ENCODE measurements at regions not wholly inside any gene's neighbourhood (a gene's known extent, or its start where the extent isn't known, plus 50 kb on each side); places are given as distances from the start of the nearest gene placed in this dataset.

DNA sequence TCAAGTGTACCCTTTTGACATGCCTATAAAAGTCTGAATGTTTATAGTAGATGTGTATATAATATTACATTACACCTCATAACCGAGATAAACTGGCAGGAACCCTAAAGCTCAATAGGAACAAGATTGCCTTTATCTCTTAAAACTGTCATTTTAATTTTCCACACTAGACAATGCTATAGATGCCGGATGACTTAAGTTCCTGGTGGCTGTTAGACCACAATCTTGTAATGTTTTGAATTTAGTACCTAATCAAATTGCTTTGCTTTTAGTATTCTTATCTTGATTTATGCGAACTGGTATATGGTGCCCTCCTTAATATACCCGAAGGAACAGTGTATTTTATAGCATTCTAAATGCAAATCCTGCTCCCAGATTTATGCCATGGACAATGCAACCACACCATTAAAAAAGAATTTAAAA is 1397.0 kb upstream of the ADGRL4 start:
- TF ChIP-seq, protein P1, sequence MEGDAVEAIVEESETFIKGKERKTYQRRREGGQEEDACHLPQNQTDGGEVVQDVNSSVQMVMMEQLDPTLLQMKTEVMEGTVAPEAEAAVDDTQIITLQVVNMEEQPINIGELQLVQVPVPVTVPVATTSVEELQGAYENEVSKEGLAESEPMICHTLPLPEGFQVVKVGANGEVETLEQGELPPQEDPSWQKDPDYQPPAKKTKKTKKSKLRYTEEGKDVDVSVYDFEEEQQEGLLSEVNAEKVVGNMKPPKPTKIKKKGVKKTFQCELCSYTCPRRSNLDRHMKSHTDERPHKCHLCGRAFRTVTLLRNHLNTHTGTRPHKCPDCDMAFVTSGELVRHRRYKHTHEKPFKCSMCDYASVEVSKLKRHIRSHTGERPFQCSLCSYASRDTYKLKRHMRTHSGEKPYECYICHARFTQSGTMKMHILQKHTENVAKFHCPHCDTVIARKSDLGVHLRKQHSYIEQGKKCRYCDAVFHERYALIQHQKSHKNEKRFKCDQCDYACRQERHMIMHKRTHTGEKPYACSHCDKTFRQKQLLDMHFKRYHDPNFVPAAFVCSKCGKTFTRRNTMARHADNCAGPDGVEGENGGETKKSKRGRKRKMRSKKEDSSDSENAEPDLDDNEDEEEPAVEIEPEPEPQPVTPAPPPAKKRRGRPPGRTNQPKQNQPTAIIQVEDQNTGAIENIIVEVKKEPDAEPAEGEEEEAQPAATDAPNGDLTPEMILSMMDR (IDR thresholded peaks at IDR 0.05) = no peak
- no peak for DNase-seq

DNA sequence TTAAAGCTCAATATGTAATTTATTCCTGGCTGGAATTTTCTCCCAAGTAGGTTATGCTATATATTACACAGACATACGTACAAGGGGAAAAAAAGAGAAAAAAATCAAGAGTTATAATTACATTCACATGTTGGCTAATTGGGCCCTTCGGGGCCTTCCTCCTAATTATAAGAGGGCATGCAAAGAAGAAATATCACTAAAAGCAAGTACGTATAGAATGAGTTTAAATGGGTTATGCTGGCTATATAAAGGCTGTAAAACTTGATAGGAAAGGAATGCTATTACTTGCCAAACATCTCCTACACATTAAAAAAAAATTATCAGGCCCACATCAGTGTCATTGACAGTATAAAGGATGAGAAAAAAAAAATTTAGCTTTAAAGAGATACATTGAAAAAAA is 1396.1 kb upstream of the ADGRL4 start:
- Histone ChIP-seq H3K9me3 (no peaks in the 10 kb centered on the region), H3K4me1 (no peaks in the 10 kb centered on the region), H3K4me3 (no peak overlapping the region), H3K27ac (no peak overlapping the region), H3K36me3 (no peaks in the 10 kb centered on the region), H3K27me3 (no peaks in the 10 kb centered on the region)
- intact Hi-C loops (cut with DNase I; ENCODE audit: low total_unique reads) = no loop called here
- no peak for DNase-seq
- TF ChIP-seq, protein P1 (IDR thresholded peaks at IDR 0.05) = no peak

More for the DNA sequence above, 1397.0 kb upstream of the ADGRL4 start:
- Histone ChIP-seq H3K4me1 (no peaks in the 10 kb centered on the region), H3K27ac (no peak overlapping the region), H3K27me3 (no peaks in the 10 kb centered on the region), H3K36me3 (no peaks in the 10 kb centered on the region), H3K4me3 (no peak overlapping the region), H3K9me3 (no peaks in the 10 kb centered on the region)
- intact Hi-C loops (cut with DNase I; ENCODE audit: low total_unique reads) = no loop called here

DNA sequence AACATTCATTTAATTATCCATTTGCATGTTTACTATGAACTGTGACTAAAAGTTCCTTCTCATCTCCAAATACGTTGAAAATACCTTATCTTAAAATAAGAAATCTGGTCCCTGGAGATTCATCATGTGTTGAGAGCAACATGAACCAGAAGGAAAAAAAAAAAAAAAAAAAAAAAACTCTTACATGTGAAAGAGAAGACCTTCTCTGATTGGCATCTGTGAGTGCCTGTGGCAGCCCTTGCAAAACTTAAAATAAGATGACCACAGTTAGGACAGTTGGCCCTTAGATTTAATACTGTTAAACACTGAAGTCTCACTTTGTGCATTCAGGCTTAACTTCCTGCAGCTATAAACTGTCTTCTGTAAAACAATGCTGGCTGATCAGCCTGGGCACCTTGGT is 1395.2 kb upstream of the ADGRL4 start:
- Histone ChIP-seq H3K4me1 (no peaks in the 10 kb centered on the region), H3K27me3 (no peaks in the 10 kb centered on the region), H3K27ac (no peak overlapping the region), H3K9me3 (no peaks in the 10 kb centered on the region), H3K4me3 (no peak overlapping the region), H3K36me3 (no peaks in the 10 kb centered on the region)
- intact Hi-C loops (cut with DNase I; ENCODE audit: low total_unique reads) = no loop called here
- DNase-seq = no peak
- TF ChIP-seq, protein P1 (IDR thresholded peaks at IDR 0.05) = no peak

DNA sequence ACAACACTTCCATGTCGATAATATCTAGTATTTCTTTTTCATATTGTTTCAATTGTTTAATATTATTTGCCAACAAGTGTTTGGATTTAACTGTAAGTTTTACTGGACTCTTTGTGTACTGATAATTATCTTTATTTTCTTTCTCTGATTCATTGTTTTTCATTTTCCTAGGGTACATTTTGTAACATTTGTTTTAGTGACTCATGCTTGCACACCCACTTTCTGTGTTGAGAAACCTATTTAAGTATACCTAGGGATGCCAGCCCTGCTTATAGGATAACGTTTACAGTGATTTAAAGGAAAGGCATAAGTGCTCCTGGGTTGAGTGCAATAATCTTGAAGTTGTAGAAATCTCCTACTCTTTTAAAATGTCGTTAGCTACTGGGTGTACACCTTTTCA is 1386.0 kb upstream of the ADGRL4 start:
- no peaks in the 10 kb centered on the region for H3K4me1 ChIP-seq
- no peak for DNase-seq
- H3K27ac ChIP-seq = no peak overlapping the region
- intact Hi-C loops (cut with DNase I; ENCODE audit: low total_unique reads) = no loop called here
- H3K27me3 ChIP-seq = no peaks in the 10 kb centered on the region
- peaks cover 0 to 5% (median 0%) of the 10 kb centered on the region in 3 donors for H3K9me3 ChIP-seq
- TF ChIP-seq, protein P1 (IDR thresholded peaks at IDR 0.05) = no peak
- H3K4me3 ChIP-seq = no peak overlapping the region
- H3K36me3 ChIP-seq = no peaks in the 10 kb centered on the region

DNA sequence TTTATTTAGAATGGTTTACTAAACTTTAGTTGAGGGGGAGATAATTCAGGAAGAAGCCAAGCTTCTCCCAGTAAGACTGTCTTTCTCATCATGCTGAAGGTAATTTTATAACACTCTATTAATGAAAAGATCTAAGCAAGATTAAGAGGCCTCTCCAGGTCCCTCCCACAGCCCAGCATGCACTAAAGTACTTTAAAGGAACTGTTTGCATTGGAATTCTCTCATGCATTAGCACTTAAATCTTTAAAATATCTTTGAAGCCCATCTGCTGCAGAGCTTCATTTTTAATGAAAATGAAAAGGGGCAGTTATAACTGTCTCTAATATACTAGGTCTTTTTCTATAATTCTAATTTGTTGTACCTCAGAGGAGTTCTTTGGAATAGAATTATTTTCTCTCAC is 1379.1 kb upstream of the ADGRL4 start:
- intact Hi-C loops (cut with DNase I; ENCODE audit: low total_unique reads) = no loop called here
- H3K4me3 ChIP-seq = no peak overlapping the region
- DNase-seq = no peak
- H3K9me3 ChIP-seq = peaks cover 0 to 5% (median 0%) of the 10 kb centered on the region in 3 donors
- TF ChIP-seq, protein P1 (IDR thresholded peaks at IDR 0.05) = no peak
- no peaks in the 10 kb centered on the region for H3K27me3 ChIP-seq
- H3K27ac ChIP-seq = no peak overlapping the region
- no peaks in the 10 kb centered on the region for H3K4me1 ChIP-seq
- H3K36me3 ChIP-seq = no peaks in the 10 kb centered on the region

DNA sequence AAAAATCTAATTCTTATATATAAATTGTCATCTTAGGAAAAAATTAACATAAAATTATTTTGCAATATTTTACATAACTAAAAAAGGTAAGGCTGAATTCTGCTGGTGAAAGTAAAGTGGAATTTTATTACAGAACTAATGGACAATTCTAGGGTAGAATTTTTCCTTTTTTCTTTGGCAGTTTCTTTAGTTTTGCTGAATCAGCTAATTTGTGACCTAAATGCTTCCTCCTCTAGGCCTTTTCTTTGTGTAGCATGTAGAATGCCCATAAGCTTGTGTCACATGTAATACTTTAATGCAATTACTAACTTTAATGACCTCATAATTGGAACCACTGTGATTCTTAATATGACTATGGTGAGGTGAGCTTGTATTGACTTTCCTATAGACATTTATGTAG is 1378.4 kb upstream of the ADGRL4 start:
- intact Hi-C loops (cut with DNase I; ENCODE audit: low total_unique reads) = no loop called here
- no peak overlapping the region for H3K4me3 ChIP-seq
- no peaks in the 10 kb centered on the region for H3K27me3 ChIP-seq
- TF ChIP-seq, protein P1 (IDR thresholded peaks at IDR 0.05) = no peak
- H3K9me3 ChIP-seq = peaks cover 0 to 5% (median 0%) of the 10 kb centered on the region in 3 donors
- no peak overlapping the region for H3K27ac ChIP-seq
- H3K4me1 ChIP-seq = no peaks in the 10 kb centered on the region
- H3K36me3 ChIP-seq = no peaks in the 10 kb centered on the region
- no peak for DNase-seq

All from tibial artery (tissue), 4 donors.